B cell (primary cell): ENCODE measurements at regions not wholly inside any gene's neighbourhood (a gene's known extent, or its start where the extent isn't known, plus 50 kb on each side); places are given as distances from the start of the nearest gene placed in this dataset.

Source experiments
- ATAC-seq: fragments of 200-7000 bp; cut with Tn5 transposase; one replicate; pipeline ENCODE4 v1.10.0; 2021; ENCODE audit warnings: low read depth, mild to moderate bottlenecking, moderate number of reproducible peaks, moderate library complexity
- CTCF ChIA-PET: fragments of 350-600 bp; sonication (Branson Sonifier 250); formaldehyde crosslinking; loops from one replicate; lab custom pipeline; 2021; ENCODE audit warnings: antibody characterized with exemption, inconsistent platforms; lab: Charles Lee
- POLR2A ChIA-PET: fragments of 350-600 bp; sonication (Branson Sonifier 250); formaldehyde crosslinking; loops from one replicate; lab custom pipeline; 2021; ENCODE audit warnings: antibody characterized with exemption; lab: Charles Lee
- DNase-seq: peaks from one replicate; pipeline ENCODE4 v3.0.0; 2013
- H2AFZ ChIP-seq: 2 replicates; pipeline ENCODE4 v1.6.1; 2012; ENCODE audit warnings: mild to moderate bottlenecking, low read depth, low read length; ENCODE audit not compliant: insufficient read depth, poor library complexity, severe bottlenecking
- H3K27ac ChIP-seq, 2 donors: 1 replicate in 1 of 2; 2 replicates in 1 of 2; pipeline ENCODE4 v1.5.1; 2012 to 2013; ENCODE audit warnings: low read length in 2 of 2, mild to moderate bottlenecking in 2 of 2, moderate library complexity in 1 of 2
- H3K27me3 ChIP-seq, 4 experiments: fragments of 200-600 bp in 1 of 4; sonication (generic) in 1 of 4; replicated peaks in 1 of 4; 1 replicate in 2 of 4; 2 replicates in 2 of 4; pipeline versions ENCODE4 v1.6.1 to v1.7.0; 2013 to 2016; ENCODE audit warnings: low read length in 3 of 4, mild to moderate bottlenecking in 2 of 4, mixed read lengths in 1 of 4, moderate library complexity in 1 of 4; ENCODE audit not compliant: insufficient read depth in 4 of 4, control insufficient read depth in 3 of 4; ENCODE audit errors: control extremely low read depth in 1 of 4
- H3K36me3 ChIP-seq, 2 experiments: replicated peaks in 1 of 2; 1 replicate in 1 of 2; 2 replicates in 1 of 2; pipeline versions ENCODE4 v1.6.1 to v1.7.1; 2013; ENCODE audit warnings: low read length in 1 of 2; ENCODE audit not compliant: insufficient read depth in 2 of 2, control insufficient read depth in 1 of 2; ENCODE audit errors: control extremely low read depth in 1 of 2, extremely low read depth in 1 of 2
- H3K4me1 ChIP-seq, 2 donors: fragments of 200-600 bp in 1 of 2; sonication (generic) in 1 of 2; 1 replicate in 1 of 2; 2 replicates in 1 of 2; pipeline versions ENCODE4 v1.5.1 to v1.6.1; 2013 to 2017; ENCODE audit warnings: low read length in 2 of 2; ENCODE audit not compliant: control insufficient read depth in 2 of 2, insufficient read depth in 2 of 2
- H3K4me2 ChIP-seq: replicated peaks from 2 replicates; pipeline ENCODE3; 2012; ENCODE audit warnings: mild to moderate bottlenecking, low read depth, low read length; ENCODE audit not compliant: poor library complexity, severe bottlenecking
- H3K4me3 ChIP-seq, 5 experiments: fragments of 200-600 bp in 1 of 5; sonication (generic) in 1 of 5; 1 replicate in 3 of 5; 2 replicates in 2 of 5; pipeline versions ENCODE4 v1.5.1 to v1.7.0; 2011 to 2016; ENCODE audit warnings: low read length in 4 of 5, mild to moderate bottlenecking in 4 of 5, low read depth in 2 of 5, control low read depth in 1 of 5, moderate library complexity in 1 of 5; ENCODE audit not compliant: insufficient read depth in 1 of 5; ENCODE audit errors: control extremely low read depth in 1 of 5, extremely low read depth in 1 of 5
- H3K79me2 ChIP-seq: fragments of 200-600 bp; sonication (generic); one replicate; pipeline ENCODE4 v1.6.0; 2016; ENCODE audit warnings: low read length; ENCODE audit not compliant: control insufficient read depth, insufficient read depth
- H3K9ac ChIP-seq: fragments of 200-600 bp; sonication (generic); 2 replicates; pipeline ENCODE4 v1.6.1; 2017; ENCODE audit warnings: mild to moderate bottlenecking, low read length, moderate library complexity
- H3K9me3 ChIP-seq, 3 donors: one replicate each; pipeline versions ENCODE4 v1.6.1 to v1.7.1; 2013; ENCODE audit warnings: low read length in 2 of 3; ENCODE audit not compliant: control insufficient read depth in 2 of 3, insufficient read depth in 1 of 3; ENCODE audit errors: control extremely low read depth in 1 of 3
- H4K20me1 ChIP-seq: 2 replicates; pipeline ENCODE4 v1.6.0; 2012; ENCODE audit warnings: mild to moderate bottlenecking, low read length; ENCODE audit not compliant: insufficient read depth, control insufficient read depth, poor library complexity, severe bottlenecking
- H3K27ac Mint-ChIP-seq: one replicate; pipeline ENCODE4 v1.8.0; 2021; ENCODE audit warnings: mixed read lengths
- H3K27me3 Mint-ChIP-seq: one replicate; pipeline ENCODE4 v1.8.0; 2021; ENCODE audit warnings: mixed read lengths
- H3K4me1 Mint-ChIP-seq: one replicate; pipeline ENCODE4 v1.8.0; 2021; ENCODE audit warnings: mixed read lengths
- H3K4me3 Mint-ChIP-seq: one replicate; pipeline ENCODE4 v1.8.0; 2021; ENCODE audit warnings: mixed read lengths
- H3K9me3 Mint-ChIP-seq: one replicate; pipeline ENCODE4 v1.8.0; 2022; ENCODE audit warnings: mixed read lengths; ENCODE audit not compliant: insufficient read depth
- EZH2 ChIP-seq: IDR thresholded peaks from 2 replicates; pipeline ENCODE4 v1.6.1; 2012; ENCODE audit warnings: borderline replicate concordance, low read depth, mild to moderate bottlenecking, moderate library complexity, low read length; ENCODE audit not compliant: insufficient read depth, poor library complexity, severe bottlenecking
- WGBS: methylation state at CpG from one replicate; pipeline ENCODE4 v1.1.5; 2013; ENCODE audit warnings: missing lambda C conversion rate; ENCODE audit not compliant: insufficient coverage; 5-methylcytosine and 5-hydroxymethylcytosine counted together
- intact Hi-C: fragments of 100-400 bp; cut with micrococcal nuclease; formaldehyde crosslinking; loops from one replicate; pipeline ENCODE4 v1.10.0; 2022
- TF ChIP-seq, protein P1 (sequence below): fragments of 200-600 bp; IDR thresholded peaks from one replicate; pipeline ENCODE4 v1.8.0; 2022; ENCODE audit warnings: antibody characterized with exemption, mild to moderate bottlenecking

DNA sequence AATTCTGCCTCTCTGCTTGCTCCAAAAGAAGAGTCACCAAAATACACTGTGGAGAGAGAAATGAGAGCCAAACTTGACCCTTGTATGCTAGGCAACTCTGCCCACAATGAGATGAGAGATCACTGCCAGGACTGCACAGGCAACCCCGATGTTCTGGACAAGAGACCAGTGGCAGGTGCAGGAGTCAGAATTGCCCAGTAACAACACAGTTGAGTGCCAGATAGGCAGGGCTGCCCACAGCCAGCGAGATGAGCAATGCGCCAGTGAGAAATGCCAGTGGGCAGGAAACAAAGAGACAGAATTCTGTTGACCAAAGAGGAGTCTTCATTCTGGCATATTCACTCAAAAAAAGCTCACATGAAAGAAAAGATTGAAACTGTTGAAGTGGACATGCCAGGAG, 570.7 kb downstream of the CAAP1 start:
- no peak for ATAC-seq
- CTCF ChIA-PET: no interaction called here
- TF ChIP-seq, protein P1, sequence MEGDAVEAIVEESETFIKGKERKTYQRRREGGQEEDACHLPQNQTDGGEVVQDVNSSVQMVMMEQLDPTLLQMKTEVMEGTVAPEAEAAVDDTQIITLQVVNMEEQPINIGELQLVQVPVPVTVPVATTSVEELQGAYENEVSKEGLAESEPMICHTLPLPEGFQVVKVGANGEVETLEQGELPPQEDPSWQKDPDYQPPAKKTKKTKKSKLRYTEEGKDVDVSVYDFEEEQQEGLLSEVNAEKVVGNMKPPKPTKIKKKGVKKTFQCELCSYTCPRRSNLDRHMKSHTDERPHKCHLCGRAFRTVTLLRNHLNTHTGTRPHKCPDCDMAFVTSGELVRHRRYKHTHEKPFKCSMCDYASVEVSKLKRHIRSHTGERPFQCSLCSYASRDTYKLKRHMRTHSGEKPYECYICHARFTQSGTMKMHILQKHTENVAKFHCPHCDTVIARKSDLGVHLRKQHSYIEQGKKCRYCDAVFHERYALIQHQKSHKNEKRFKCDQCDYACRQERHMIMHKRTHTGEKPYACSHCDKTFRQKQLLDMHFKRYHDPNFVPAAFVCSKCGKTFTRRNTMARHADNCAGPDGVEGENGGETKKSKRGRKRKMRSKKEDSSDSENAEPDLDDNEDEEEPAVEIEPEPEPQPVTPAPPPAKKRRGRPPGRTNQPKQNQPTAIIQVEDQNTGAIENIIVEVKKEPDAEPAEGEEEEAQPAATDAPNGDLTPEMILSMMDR: no peak
- no peak for TF ChIP-seq EZH2
- Histone ChIP-seq H3K4me1 (no peaks in the 10 kb centered on the region), H3K36me3 (no peaks in the 10 kb centered on the region), H3K4me2 (no peak overlapping the region), H3K9me3 (no peaks in the 10 kb centered on the region), H4K20me1 (no peaks in the 10 kb centered on the region), H3K9ac (no peak overlapping the region), H3K79me2 (no peaks in the 10 kb centered on the region), H3K27me3 (no peaks in the 10 kb centered on the region), H3K27ac (no peak overlapping the region), H3K4me3 (no peak overlapping the region), H2AFZ (no peak overlapping the region)
- Mint-ChIP-seq H3K9me3 (no peaks in the 10 kb centered on the region), H3K4me1 (no peaks in the 10 kb centered on the region), H3K4me3 (no peak overlapping the region), H3K27me3 (no peaks in the 10 kb centered on the region), H3K27ac (no peak overlapping the region)
- no peak for DNase-seq
- POLR2A ChIA-PET: no interaction called here
- intact Hi-C loops: no loop called here
- 84% methylated on average over 3 of the region's 3 CpGs for WGBS

DNA sequence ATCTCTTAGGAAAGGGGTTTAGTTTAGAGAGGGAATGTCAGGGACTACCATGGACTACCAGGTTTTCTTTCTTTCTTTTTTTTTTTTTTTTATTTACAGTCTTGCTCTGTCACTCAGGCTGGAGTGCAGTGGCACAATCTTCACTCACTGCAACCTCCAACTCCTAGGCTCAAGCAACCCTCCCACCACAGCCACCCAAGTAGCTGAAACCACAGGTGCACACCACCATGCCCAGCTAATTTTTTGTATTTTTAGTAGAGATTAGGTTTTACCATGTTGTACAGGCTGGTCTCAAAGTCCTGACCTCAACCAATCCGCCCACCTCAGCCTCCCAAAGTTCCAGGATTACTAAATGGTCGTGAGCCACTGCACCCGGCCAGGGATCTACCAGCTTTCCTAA, 572.7 kb downstream of the CAAP1 start:
- no peak overlapping the region for H3K4me2 ChIP-seq
- H3K4me3 ChIP-seq: no peak overlapping the region
- H2AFZ ChIP-seq: no peak overlapping the region
- CTCF ChIA-PET: no interaction called here
- no peaks in the 10 kb centered on the region for H3K27me3 ChIP-seq
- Mint-ChIP-seq H3K4me1 (no peaks in the 10 kb centered on the region), H3K9me3 (no peaks in the 10 kb centered on the region), H3K27me3 (no peaks in the 10 kb centered on the region), H3K4me3 (no peak overlapping the region), H3K27ac (no peak overlapping the region)
- no peak overlapping the region for H3K27ac ChIP-seq
- no peak for DNase-seq
- TF ChIP-seq EZH2: no peak
- TF ChIP-seq, protein P1: no peak
- no peaks in the 10 kb centered on the region for H3K9me3 ChIP-seq
- H3K9ac ChIP-seq: no peak overlapping the region
- no peaks in the 10 kb centered on the region for H3K79me2 ChIP-seq
- H3K36me3 ChIP-seq: no peaks in the 10 kb centered on the region
- no CpG with 5 or more reads among the region's 3 CpGs for WGBS
- intact Hi-C loops: no loop called here
- POLR2A ChIA-PET: no interaction called here
- no peak for ATAC-seq
- H4K20me1 ChIP-seq: no peaks in the 10 kb centered on the region
- H3K4me1 ChIP-seq: no peaks in the 10 kb centered on the region
